PC-9 (cell line): ENCODE measurements at regions not wholly inside any gene's neighbourhood (a gene's known extent, or its start where the extent isn't known, plus 50 kb on each side); places are given as distances from the start of the nearest gene placed in this dataset.
"Not testable (repeated sequence)": the region's sequence is repeated elsewhere in the genome, so short reads cannot be mapped to it uniquely, and the experiment has no call there.

Source experiments
- CTCF ChIP-seq: fragments of 200-600 bp; sonication (generic); conservative IDR thresholded peaks from 2 replicates; pipeline ENCODE4 v1.6.1; 2017; ENCODE audit warnings: mixed run types, antibody characterized with exemption, mild to moderate bottlenecking, moderate library complexity
- EZH2 ChIP-seq: fragments of 200-600 bp; sonication (generic); IDR thresholded peaks from 2 replicates; pipeline ENCODE4 v1.8.0; 2017; ENCODE audit warnings: antibody characterized with exemption, low read depth

- not testable (repeated sequence) for TF ChIP-seq CTCF, EZH2
Measured at GRCh38 chr16:31990980-31991379, 117.4 kb downstream of the ZNF267 start.
